ENCODE measurements at regions not wholly inside any gene's neighbourhood (a gene's known extent, or its start where the extent isn't known, plus 50 kb on each side); places are given as distances from the start of the nearest gene placed in this dataset.
"Not testable (repeated sequence)": the region's sequence is repeated elsewhere in the genome, so short reads cannot be mapped to it uniquely, and the experiment has no call there.

DNA sequence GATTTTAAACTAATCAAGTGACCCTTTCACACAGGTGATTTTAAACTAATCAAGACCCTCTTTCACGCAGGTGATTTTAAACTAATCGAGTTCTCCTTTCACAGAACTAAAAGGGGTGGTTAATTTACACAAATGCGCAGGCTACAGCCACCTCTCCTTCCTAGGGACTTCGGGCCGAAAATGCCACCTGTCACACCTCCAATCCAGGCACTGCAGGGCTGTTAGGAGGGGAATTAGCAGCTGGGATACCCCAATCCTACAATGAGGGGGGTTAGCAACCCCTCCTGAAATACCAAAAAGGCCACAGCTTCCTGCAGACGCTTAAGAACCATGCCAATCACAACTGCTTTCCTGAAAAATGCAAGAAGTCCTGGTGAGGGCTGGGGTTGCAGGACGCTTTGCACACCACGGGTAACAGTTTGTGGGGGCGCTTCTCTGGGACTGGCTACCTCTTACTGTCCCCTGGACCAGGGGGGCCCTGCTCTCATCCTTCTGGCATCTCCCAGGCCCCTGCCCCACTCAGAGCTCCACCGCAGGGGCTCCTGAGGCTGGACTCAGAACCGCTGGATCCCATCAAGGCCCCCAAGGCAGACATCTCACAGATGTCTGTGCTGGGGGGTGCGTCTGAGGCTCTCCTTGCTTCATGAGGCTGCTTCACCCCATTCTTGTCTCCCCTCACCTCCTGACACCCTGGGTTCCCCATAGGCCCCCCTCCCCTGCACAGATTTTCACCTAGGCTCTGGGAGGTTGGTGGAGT is 145.9 kb downstream of the OR4M2 start:
- Mint-ChIP-seq H3K27me3 (no peaks in the 10 kb centered on the region), H3K4me1 (ENCODE audit: low read depth in 2 of 2) (peaks cover 33 to 37% of the 10 kb centered on the region in 2 donors), H3K27ac (peak overlapping the region; percentile 99 to 100), H3K36me3 (no peaks in the 10 kb centered on the region), H3K9me3 (no peaks in the 10 kb centered on the region), H3K4me3 (no peak overlapping the region)
- ATAC-seq (no peak), DNase-seq (ENCODE audit: low spot score) (peak; percentile 53)

DNA sequence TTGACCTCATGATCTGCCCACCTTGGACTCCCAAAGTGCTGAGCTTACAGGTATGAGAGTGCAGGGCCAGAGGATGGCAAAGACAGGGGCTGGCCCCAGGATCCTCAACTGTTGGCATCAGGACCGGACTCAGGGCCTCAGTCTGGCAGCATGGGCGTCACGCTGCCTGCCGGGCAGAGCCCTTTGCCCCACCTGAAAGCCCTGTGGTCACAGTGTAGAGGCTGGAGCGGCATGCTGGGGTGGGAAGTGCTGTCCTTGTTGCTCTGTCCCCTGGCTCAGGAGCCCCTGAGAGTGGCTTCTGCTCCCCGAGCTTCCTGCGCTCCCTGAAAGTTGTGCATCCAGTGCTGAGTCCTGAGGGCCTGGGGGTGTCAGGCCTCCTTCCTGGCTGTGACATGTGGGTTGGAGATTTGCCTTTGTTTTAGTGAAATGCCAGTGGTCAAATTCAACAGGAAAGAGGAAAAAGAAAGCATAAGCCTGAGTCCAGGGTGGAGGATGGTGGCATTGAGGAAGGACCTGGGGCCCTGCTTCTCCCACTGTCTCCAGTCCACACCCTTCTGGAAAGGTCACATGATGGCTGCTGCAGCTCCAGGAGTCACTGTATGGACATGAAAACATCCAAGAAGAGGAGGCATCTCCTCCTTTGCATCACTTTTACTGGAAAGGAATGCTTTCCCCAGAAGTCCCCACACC is 147.2 kb downstream of the OR4M2 start:
- no peak overlapping the region for H3K4me3 Mint-ChIP-seq
- DNase-seq (ENCODE audit: low spot score) (peak; percentile 41), ATAC-seq (no peak)
- no peaks in the 10 kb centered on the region for H3K9me3 Mint-ChIP-seq
- H3K4me1 Mint-ChIP-seq (ENCODE audit: low read depth in 2 of 2), result peaks cover 21 to 29% of the 10 kb centered on the region in 2 donors
- peak overlapping the region in 1 of 2 donors; percentile 99 for H3K27ac Mint-ChIP-seq
- no peaks in the 10 kb centered on the region for H3K27me3 Mint-ChIP-seq
- no peaks in the 10 kb centered on the region for H3K36me3 Mint-ChIP-seq

DNA sequence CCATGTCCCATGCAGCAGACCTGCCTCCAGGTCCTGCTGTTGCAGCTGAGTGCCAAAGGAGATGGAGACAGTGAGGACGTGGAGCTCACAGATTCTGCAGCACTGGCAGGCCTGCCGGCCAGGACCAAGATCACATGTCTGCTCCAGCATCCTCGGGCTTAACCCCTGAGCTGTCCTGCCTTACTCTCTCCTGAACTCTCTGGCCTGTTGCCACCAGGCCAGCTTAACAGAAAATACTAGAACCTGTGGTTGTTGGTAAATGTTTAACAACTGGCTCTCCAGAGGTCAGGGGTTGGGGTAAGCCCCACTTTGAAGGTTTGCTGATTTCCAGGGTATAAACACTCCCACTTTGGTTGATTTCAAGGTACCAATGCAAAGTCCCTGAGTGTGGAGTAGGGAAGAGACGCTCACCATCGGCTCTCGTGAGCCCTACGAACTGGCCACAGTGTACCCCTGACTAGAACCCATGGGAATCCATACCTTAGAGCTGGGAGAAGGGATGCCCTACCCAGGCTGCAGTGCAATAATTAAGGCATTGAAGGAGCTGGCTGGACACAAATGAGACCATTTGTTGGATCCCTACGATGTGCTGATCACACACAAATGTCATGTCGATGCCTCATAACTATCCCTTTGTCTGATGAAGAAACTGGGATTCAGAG is 147.9 kb downstream of the OR4M2 start:
- H3K9me3 Mint-ChIP-seq, result no peaks in the 10 kb centered on the region

DNA sequence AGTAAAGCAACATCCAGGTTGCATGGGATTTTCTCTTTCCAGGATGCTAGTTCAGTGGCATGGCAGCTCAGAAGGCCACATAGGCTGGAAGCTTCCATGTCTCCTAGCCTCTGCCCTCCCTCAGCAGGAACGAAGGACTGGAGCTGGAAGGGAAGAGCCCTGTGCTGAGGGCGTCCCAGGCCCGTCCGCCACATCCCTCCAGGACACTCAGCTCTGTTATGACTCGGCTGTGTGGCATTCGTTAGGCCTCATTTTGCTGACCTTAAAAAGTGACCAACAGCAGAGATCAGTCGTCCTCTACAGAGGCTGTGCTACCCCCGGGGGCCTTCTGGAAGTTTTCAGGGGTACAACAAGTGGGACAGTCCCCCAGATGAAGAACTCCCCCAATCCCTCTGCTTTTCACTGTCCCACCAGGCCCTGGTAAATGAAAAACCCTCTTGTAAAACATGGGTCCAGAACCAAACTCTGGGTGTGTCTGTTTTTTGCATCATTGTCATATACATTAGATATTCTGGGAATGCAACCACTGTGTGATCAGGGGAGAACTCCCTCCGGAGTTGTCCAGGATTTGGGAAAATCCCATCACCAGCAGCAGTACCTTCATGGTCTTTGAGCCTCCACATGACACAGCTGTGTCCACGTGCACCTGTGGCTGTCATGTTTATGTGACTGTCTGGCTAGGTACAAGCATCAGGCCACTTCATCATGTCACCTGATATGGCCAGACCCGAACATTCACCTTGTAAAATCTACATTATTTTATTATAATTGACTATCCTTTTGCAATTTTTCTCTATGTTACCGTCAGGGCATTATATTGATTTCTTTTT is 149.9 kb downstream of the OR4M2 start:
- peaks cover 0 to 15% of the 10 kb centered on the region in 2 donors for H3K4me1 Mint-ChIP-seq (ENCODE audit: low read depth in 2 of 2)
- DNase-seq (ENCODE audit: low spot score), result peak; percentile 26

More for the DNA sequence above, 147.9 kb downstream of the OR4M2 start:
- Mint-ChIP-seq H3K27me3 (no peaks in the 10 kb centered on the region), H3K4me3 (no peak overlapping the region), H3K27ac (no peak overlapping the region), H3K4me1 (ENCODE audit: low read depth in 2 of 2) (peaks cover 14 to 29% of the 10 kb centered on the region in 2 donors), H3K36me3 (no peaks in the 10 kb centered on the region)
- DNase-seq (ENCODE audit: low spot score) (peak; percentile 20), ATAC-seq (no peak)

DNA sequence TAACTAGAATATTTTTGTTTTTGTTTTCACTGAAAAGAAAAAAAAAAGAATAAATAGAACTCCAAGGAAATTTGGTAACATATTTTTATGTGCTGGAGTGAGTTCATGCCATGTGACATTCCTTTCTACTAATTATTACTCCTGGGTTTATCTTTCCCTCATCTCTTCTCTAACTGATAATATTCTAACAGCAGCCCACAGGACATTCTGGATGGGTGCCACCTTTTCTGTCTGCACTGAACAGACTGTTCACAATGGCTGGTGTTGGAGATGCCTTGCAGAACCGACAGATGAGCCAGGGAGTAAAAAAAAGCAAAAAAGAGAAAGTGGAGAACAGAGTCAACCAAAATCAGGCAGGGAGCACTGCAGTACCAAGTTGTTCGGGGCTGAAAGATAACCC is 151.3 kb downstream of the OR4M2 start:
- peaks cover 0 to 9% of the 10 kb centered on the region in 2 donors for H3K4me1 Mint-ChIP-seq (ENCODE audit: low read depth in 2 of 2)
- DNase-seq (ENCODE audit: low spot score) (peak; percentile 23), ATAC-seq (no peak)
- H3K27ac Mint-ChIP-seq, result no peak overlapping the region
- no peaks in the 10 kb centered on the region for H3K27me3 Mint-ChIP-seq
- H3K9me3 Mint-ChIP-seq, result no peaks in the 10 kb centered on the region
- no peaks in the 10 kb centered on the region for H3K36me3 Mint-ChIP-seq
- no peak overlapping the region for H3K4me3 Mint-ChIP-seq

More for the DNA sequence above, 149.9 kb downstream of the OR4M2 start:
- Mint-ChIP-seq H3K27ac (no peak overlapping the region), H3K4me3 (no peak overlapping the region), H3K9me3 (no peaks in the 10 kb centered on the region), H3K36me3 (no peaks in the 10 kb centered on the region), H3K27me3 (no peaks in the 10 kb centered on the region)
- no peak for ATAC-seq

DNA sequence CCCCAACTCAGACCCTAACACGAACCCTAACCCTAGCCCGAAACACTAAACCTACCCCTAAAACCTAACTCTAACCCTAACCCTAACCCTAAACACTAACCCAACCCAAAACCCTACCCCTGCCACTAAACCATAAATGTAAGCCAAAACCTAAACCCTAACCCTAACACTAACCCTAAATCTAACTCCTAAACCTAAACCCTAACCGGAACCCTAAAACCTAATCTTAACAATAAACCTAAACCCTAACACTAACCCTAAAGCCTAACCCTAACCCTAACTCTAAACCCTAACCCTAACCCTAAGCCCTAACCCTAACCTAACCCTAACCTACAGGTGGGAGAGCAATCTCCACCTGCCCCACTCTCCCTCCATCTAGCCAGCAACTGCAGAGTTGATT is 152.3 kb downstream of the OR4M2 start:
- Mint-ChIP-seq H3K36me3 (no peaks in the 10 kb centered on the region), H3K9me3 (no peaks in the 10 kb centered on the region), H3K27me3 (no peaks in the 10 kb centered on the region), H3K27ac (no peak overlapping the region), H3K4me1 (ENCODE audit: low read depth in 2 of 2) (peaks cover 2 to 10% of the 10 kb centered on the region in 2 donors), H3K4me3 (no peak overlapping the region)
- no peak for DNase-seq (ENCODE audit: low spot score)
- peak in 1 of 2 donors; percentile 4 for ATAC-seq

DNA sequence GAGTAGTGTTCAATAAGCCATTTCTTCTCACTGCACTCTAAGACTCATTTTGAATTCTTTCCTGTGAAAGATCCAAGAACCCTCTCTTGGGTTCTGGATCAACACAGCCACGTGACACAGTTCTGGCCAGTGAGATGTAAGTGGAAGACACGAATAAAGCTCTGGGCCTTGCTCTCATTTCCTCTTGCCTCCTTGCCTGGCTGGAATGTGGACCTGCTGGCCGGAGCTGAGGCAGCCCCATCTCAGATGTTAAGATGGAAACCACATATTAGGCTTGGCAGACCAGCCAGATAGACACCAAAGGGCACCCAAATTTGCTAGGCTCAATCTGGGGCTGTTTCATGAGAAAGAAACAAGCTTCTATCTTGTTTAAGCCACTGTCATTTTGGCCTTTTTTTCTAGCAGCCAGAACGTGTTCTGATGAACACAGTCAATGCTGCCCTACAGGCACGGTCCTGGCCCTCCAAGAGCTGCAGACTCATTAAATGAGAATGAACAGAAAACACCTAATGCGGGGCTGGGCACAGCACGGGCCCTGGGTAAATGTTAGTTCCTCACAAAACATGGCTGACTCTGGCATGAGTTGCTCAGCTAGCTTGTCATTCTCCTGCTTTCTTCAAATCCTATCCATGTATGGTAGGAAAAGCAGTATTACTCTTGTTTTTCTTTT is 155.1 kb downstream of the OR4M2 start:
- not testable (repeated sequence) for H3K9me3 Mint-ChIP-seq; DNase-seq (ENCODE audit: low spot score); H3K27ac Mint-ChIP-seq; H3K36me3 Mint-ChIP-seq; H3K27me3 Mint-ChIP-seq; ATAC-seq; H3K4me3 Mint-ChIP-seq
- H3K4me1 Mint-ChIP-seq (ENCODE audit: low read depth in 2 of 2), result peaks cover 16 to 22% of the 10 kb centered on the region in 2 donors

DNA sequence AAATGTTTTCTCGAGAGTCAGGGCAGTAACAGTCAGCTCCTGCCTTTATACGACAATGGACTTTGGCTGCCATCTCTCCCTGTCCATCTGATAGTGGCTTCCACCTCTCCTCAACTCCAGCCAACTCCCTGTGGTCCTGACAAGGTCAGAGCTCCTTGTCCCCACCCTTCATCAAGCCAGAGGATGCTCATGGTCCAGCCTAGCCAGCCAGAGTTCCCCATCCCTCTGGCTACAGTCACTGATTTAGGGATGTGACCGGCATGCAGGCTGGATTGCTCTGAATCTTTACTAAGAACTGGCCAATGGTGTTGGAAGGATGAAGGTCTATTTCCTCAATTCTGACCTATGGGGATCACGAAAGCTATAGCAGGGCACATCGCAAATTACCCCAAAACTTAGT is 156.1 kb downstream of the OR4M2 start:
- no peak for ATAC-seq
- no peak for DNase-seq (ENCODE audit: low spot score)
- peaks cover 22 to 25% of the 10 kb centered on the region in 2 donors for H3K4me1 Mint-ChIP-seq (ENCODE audit: low read depth in 2 of 2)
- H3K27ac Mint-ChIP-seq, result peak overlapping the region in 1 of 2 donors; percentile 9
- H3K27me3 Mint-ChIP-seq, result no peaks in the 10 kb centered on the region
- no peak overlapping the region for H3K4me3 Mint-ChIP-seq
- no peaks in the 10 kb centered on the region for H3K36me3 Mint-ChIP-seq
- no peaks in the 10 kb centered on the region for H3K9me3 Mint-ChIP-seq

DNA sequence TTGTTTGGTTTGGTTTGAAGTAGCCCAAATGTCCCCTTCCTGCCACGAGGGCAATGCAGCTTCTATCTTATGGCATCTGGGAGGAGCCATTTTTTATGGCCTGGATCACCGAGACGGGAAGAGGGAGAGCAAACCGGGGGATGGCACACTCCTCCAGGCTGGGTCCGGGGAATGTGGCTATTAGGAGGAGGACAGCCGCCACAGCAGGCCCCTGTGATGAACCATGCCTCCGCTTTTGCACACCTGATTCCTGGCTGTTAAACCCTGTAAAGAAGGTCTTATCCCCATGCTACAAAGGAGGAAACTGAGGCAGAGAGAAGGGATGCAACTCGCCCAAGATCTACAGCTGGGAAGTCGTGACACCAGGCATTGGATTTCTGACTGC is 157.6 kb downstream of the OR4M2 start:
- DNase-seq (ENCODE audit: low spot score), result no peak
- no peak for ATAC-seq
- Mint-ChIP-seq H3K4me3 (no peak overlapping the region), H3K9me3 (no peaks in the 10 kb centered on the region), H3K36me3 (no peaks in the 10 kb centered on the region), H3K4me1 (ENCODE audit: low read depth in 2 of 2) (peaks cover 18 to 22% of the 10 kb centered on the region in 2 donors), H3K27me3 (no peaks in the 10 kb centered on the region), H3K27ac (peak overlapping the region in 1 of 2 donors; percentile 36)

DNA sequence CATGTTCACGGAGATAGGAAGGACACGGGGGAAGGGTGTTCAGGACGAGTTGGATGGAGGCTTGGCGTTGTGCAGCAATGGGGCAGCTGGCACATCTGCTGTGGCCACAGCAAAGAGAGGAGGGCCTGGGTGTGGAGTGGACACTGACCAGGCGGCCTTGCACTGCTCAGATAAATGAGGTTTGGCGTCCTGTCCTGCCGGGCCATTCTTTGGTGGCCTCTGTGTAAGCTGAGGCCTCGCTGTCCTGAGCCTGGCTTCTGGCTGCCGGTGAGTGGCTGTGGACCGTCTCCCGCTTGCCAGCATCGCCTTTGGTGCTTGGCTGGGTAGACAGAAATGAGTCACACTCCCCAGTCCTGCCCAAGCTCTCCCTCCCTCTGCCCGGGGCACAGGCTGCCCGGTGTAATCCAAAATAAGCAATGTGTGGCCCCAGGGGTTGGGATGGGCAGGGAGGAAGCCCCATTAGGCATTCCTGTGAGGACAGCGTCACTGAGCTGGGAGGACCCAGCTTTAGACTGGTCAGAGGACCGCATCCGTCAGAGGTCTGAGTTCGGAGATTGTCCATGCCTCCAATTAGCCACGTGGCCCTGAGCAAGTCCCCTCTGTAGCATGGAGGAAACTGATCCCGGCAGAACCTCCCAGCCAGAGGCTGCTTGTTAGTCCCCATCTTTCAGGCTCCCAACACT is 158.1 kb downstream of the OR4M2 start:
- not testable (repeated sequence) for H3K4me3 Mint-ChIP-seq; H3K9me3 Mint-ChIP-seq; DNase-seq (ENCODE audit: low spot score); ATAC-seq; H3K36me3 Mint-ChIP-seq; H3K27me3 Mint-ChIP-seq
- Mint-ChIP-seq H3K4me1 (ENCODE audit: low read depth in 2 of 2) (peaks cover 17 to 22% of the 10 kb centered on the region in 2 donors), H3K27ac (peak overlapping the region in 1 of 2 donors; percentile 36)

DNA sequence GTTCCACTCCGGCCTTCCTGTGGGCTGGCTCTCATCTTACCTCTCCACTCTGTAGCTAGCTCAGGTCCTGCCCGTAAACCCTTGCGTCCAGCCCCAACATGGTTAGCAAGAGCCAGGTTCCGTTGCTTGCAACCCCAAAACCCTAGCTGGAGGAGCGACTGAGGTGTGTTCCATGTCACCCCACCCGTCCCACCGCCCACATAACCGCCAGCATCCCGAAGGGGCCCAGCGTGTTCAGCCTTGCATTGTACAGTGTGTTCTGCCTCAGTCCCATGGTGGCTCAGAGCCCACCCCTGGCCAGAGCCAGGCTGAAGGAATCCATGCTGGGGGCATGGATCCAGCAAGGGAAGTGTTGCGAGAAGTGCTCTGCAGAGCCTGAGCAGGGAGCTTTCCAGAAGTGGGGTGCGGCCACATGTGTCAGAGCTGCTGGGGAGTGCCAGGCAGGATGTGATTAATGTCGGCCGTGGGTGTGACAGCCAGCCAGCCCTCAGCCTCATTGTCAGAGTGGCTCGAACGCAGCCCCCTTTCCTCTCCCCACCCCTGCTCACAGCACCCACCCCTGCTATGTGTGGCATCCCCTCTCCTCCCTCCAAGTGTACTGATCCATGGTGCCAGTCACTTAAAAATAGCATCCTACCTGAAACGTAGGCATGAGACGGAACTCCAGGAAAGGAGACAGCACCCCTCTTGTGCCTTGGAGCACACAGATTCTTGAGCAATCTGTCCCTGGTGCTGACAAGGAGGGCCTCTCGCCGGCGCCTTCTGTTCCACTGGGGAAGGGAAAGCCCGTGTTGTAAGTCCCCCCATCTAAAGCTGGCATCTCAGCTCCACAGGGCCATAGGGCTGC is 158.9 kb downstream of the OR4M2 start:
- H3K27me3 Mint-ChIP-seq; H3K9me3 Mint-ChIP-seq; H3K36me3 Mint-ChIP-seq; H3K4me3 Mint-ChIP-seq; DNase-seq (ENCODE audit: low spot score): not testable (repeated sequence)
- Mint-ChIP-seq H3K27ac (peak overlapping the region in 1 of 2 donors; percentile 40), H3K4me1 (ENCODE audit: low read depth in 2 of 2) (peaks cover 17 to 22% of the 10 kb centered on the region in 2 donors)
- peak; percentile 79 to 88 for ATAC-seq

DNA sequence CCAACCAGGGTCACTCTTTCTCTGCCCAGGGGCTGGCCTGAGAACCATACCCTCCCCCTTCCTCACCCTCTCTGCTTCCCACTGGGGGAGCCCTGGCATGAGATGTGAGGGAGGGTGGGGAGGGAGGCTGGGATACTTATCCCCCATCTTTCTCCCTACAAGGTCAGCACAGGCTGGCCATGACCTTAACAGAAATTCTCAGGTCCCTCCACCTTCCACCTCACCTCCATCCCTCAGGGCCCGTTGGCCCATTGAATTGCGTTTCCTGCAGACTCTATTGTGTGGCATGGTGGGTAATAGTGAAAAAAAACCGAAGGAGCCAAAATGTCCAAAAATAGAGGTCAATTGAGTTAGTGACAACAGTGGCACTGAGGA is 159.5 kb downstream of the OR4M2 start:
- Mint-ChIP-seq H3K36me3 (no peaks in the 10 kb centered on the region), H3K4me1 (ENCODE audit: low read depth in 2 of 2) (peaks cover 17 to 22% of the 10 kb centered on the region in 2 donors), H3K27ac (peak overlapping the region in 1 of 2 donors; percentile 40), H3K4me3 (peak overlapping the region; percentile 12), H3K27me3 (no peaks in the 10 kb centered on the region), H3K9me3 (no peaks in the 10 kb centered on the region)
- no peak for ATAC-seq
- DNase-seq (ENCODE audit: low spot score), result no peak
